Stimulated activated CD4-positive, alpha-beta T cell treated with anti-CD3 and anti-CD28 coated beads, Interleukin-15, amount 100 ng/mL, for 24 hours (primary cell): ENCODE measurements at regions not wholly inside any gene's neighbourhood (a gene's known extent, or its start where the extent isn't known, plus 50 kb on each side); places are given as distances from the start of the nearest gene placed in this dataset.
A peak's percentile ranks its signal among the peaks of the same experiment; 100 is the strongest.

Experiments used
- DNase-seq: peaks from one replicate; pipeline ENCODE4 v3.0.0-alpha.2; 2020

- DNase-seq = no peak
Measured at GRCh38 chr12:89253488-89253887, 98.8 kb downstream of the DUSP6 start.

- DNase-seq = peak; percentile 24
Measured at GRCh38 chr12:89252284-89252683, 100.0 kb downstream of the DUSP6 start.

GRCh38 chr12:89251342-89252271 lies 100.7 kb downstream of the DUSP6 start:
- DNase-seq = peak; percentile 24

- DNase-seq = no peak
Measured at GRCh38 chr12:89250636-89251035, 101.7 kb downstream of the DUSP6 start.

DNA sequence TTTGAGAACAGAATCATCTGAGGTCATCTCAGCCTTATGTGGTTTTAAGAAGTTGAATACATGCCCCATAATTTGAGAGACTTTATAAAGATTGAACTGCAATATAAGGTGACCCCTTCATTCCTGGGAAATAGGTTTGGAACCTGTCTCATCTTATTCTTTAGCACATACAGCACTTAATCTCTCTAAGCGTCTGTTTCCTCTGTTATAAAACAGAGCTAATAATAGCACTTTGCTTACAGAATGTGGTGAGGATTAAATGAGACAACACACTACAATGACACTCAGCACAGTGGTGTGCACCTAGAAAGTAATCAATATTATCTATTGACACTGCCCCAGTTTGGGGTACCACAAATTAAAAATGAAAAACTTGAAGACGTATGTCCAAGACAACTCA lies 102.1 kb downstream of the DUSP6 start:
- no peak for DNase-seq

GRCh38 chr12:89247967-89248366 lies 104.3 kb downstream of the DUSP6 start:
- DNase-seq = no peak

DNA sequence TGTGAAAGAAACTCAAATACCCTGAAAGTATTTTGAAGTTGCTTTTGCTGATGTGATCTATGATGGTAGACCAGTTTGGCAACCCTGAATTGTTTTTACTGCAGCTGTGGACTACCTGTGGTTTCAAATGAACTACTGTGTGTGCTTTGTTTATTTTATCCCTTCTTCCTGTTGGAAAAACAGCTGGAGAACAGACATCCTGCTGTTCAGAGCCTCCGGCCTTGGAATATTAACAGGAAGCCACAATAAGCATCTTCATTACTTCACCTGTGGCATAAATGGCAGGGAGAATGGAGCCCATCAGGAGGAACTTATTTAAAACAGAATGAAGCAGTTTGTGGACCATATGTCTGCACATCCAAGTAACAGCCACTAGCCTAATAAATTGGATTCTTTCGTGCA lies 104.8 kb downstream of the DUSP6 start:
- no peak for DNase-seq

GRCh38 chr12:89245090-89245489 lies 107.2 kb downstream of the DUSP6 start:
- no peak for DNase-seq

GRCh38 chr12:89244536-89244935 lies 107.8 kb downstream of the DUSP6 start:
- DNase-seq = no peak

GRCh38 chr12:89243771-89244170 lies 108.5 kb downstream of the DUSP6 start:
- DNase-seq = no peak

GRCh38 chr12:89239534-89239933 lies 112.8 kb downstream of the DUSP6 start:
- no peak for DNase-seq

DNA sequence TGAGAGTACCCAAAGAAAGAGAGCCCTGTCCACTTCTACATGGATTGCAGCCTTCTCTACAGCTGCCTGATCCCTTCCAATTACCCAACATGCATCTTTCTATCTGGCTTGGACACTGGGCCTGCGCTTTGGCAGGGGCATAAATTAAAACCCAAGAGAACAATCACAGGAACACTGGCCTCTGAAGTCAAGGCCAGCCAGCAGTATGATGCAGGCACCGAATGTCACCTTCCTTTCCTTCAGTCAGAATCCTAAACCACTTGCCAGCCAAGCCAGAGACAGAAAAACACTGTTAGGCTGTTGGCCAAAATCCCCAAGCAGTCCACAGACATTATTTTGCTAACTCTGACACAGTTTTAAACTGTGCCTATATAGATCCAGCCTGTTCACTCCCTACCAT lies 113.7 kb downstream of the DUSP6 start:
- DNase-seq = no peak

- DNase-seq = no peak
Measured at GRCh38 chr12:89237763-89238162, 114.5 kb downstream of the DUSP6 start.

DNA sequence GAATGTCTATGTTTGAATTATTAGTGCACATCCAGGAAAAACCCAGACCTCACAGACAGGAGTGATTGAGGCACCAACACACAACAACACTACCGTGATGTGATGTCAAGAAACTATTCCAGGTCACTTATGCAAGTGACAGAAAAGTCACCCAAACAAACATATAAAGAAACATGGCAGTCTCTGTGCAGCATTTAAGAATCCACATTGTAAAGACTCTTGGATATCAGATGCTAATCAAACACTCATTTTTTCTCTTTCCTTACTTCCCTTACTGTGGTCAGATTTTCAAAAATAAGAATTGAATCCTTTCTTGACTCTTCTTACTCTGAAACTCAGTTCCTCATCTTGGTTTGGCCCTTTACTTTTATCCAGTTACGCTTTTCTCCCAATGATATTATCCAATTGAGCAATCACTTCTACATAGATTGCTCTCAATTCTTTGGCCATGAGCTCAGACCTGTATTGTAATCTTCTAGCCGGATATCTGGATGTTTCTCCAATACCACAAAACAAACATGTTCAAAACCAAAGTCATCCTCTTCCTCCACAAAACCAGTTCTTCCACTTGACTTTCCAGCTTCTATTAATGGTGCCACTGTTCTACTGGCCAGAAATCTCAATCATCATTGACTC lies 115.4 kb downstream of the DUSP6 start:
- no peak for DNase-seq

DNA sequence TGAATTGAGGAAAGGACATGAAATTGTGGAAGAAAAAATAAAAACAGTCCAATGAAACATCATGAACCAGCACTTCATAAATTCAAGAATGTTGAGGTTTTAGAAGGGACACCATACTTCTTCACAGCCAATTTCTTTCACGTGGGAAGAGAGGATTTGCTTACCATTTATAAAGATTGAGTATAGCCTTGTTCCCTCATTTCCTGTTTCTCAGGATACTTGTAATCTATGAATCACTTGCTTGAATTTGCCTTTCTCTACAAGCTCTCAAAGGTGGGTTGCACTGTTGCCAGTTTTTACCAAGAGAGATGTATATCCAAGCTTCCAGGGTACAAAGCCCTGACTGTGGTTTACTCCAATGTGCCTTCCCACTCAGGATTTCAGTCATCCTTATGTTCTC lies 116.1 kb downstream of the DUSP6 start:
- DNase-seq = no peak

DNA sequence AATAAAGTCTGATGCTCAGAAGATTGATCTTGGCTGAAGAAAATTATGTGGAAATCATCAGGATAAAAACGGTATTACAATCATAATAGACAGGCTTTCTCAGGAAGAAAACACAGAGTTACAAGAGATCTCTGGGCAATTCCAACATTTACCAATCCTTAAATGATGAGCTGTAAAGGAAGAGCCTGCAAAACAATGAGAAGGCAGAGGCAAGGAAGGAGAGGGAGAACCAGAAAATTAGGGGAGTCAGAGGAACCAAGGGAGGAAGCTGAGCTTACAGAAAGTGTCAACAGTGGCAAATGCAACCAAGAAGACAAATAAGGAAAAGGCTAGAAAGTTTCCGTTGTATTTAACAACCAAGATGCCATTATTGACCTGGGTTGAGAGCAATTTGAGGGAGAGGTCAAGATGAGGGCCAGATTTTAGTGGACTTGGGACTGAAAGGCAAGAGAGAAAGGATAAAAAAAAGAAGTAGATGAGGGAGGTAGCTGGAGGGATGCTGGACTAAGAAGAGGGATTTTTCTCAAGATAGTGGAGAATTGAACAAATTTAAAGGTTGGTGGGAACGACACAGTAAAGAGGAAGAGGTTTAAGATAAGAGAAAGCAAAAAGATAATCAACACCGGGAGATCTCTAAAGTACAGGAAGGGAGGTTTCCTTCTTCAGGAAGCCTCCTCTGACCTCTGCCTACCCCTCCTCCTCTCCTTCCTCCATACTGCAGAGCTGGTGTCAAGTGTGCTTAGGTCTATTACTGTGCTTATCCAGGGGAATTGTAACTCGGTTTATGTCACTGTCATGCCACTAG lies 116.9 kb downstream of the DUSP6 start:
- DNase-seq = no peak

DNA sequence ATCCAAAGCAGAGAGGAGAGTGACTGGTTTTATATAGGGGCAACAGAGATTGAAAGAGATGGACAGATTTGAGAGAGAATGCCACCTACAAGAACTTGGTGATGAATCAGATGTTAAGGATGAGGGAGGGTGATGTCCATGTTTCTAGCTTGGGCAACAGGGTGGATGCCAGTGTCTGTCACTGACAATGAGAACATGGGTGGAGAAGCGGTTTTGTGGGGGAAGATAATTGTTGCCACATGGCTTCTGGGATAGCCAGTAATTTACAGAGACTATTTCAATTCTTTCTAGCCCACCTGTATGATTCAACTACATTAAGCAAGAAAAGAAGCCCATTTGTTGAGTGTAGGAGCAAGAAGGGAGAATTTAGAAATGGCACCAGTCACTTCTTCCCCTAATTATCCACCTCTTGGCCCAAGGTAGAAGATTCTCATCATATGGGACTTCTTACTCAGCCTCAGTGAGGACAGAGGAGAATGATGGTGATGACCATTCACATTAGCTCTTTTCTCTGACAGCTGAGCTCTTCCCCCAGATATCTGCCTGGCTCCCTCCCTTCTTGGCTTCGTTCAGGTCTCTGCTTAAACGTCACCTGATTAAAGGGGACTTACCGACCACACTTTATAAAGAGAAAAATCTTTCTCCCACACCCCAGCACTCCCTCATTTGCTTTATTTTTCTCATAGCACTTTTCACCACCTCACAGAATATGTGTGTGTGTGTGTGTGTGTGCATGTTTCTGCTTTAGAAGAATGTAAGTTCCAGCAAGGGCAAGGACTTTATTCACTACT lies 117.8 kb downstream of the DUSP6 start:
- DNase-seq = no peak

- DNase-seq = no peak
Measured at GRCh38 chr12:89231686-89232085, 120.6 kb downstream of the DUSP6 start.

GRCh38 chr12:89230376-89231315 lies 121.7 kb downstream of the DUSP6 start:
- no peak for DNase-seq

DNA sequence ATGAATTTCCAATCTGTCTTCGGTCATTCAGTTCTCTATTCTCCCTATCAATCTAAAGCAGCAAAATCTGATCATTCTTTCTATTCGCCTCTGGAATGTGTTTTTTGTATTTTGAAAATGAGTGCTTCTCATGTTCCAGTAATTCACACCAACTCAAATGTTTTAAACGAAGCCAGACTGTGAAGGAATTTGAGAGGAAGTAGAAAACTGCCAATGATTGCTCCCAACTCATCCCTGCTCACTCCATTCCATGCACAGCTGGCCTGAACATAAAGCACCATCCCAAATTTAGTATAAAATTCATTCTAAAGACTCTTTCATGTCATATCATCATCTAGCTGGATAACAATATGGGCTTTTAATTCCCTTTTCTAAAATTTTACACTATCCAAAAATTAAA lies 123.8 kb downstream of the DUSP6 start:
- no peak for DNase-seq

GRCh38 chr12:89227774-89228173 lies 124.5 kb downstream of the DUSP6 start:
- no peak for DNase-seq
